Heart right ventricle (tissue), 16 donors: ENCODE measurements at regions not wholly inside any gene's neighbourhood (a gene's known extent, or its start where the extent isn't known, plus 50 kb on each side); places are given as distances from the start of the nearest gene placed in this dataset.
A peak's percentile ranks its signal among the peaks of the same experiment; 100 is the strongest.
"Not testable (repeated sequence)": the region's sequence is repeated elsewhere in the genome, so short reads cannot be mapped to it uniquely, and the experiment has no call there.

Source experiments
- ATAC-seq, 8 donors: fragments of 200-7000 bp; cut with Tn5 transposase; one replicate each; pipeline ENCODE4 v1.9.1; 2020; ENCODE audit warnings: mild to moderate bottlenecking in 8 of 8, moderate library complexity in 8 of 8, moderate number of reproducible peaks in 1 of 8
- DNase-seq, 2 donors: peaks; one replicate each; pipeline ENCODE4 v3.0.0-alpha.2; 2020
- H3K27ac ChIP-seq, 10 donors: fragments of 200-600 bp; sonication (generic) in 2 of 10; one replicate each; pipeline versions ENCODE4 v1.5.0 to v1.8.0; 2020 to 2022; ENCODE audit warnings: mild to moderate bottlenecking in 3 of 10
- H3K27me3 ChIP-seq, 7 donors: fragments of 200-600 bp; one replicate each; pipeline ENCODE4 v1.8.0; 2021 to 2022; ENCODE audit warnings: mild to moderate bottlenecking in 2 of 7
- H3K36me3 ChIP-seq, 9 donors: fragments of 200-600 bp; sonication (generic) in 1 of 9; one replicate each; pipeline versions ENCODE4 v1.5.0 to v1.8.0; 2020 to 2022; ENCODE audit warnings: mild to moderate bottlenecking in 2 of 9
- H3K4me1 ChIP-seq, 9 donors: fragments of 200-600 bp; sonication (generic) in 1 of 9; one replicate each; pipeline versions ENCODE4 v1.5.0 to v1.8.0; 2020 to 2022; ENCODE audit warnings: mild to moderate bottlenecking in 4 of 9
- H3K4me3 ChIP-seq, 10 donors: fragments of 200-600 bp; sonication (generic) in 2 of 10; one replicate each; pipeline versions ENCODE4 v1.5.0 to v1.8.0; 2020 to 2022; ENCODE audit warnings: mild to moderate bottlenecking in 7 of 10, moderate library complexity in 2 of 10
- H3K9me3 ChIP-seq, 11 donors: fragments of 200-600 bp in 10 of 11; sonication (generic) in 2 of 11; one replicate each; pipeline versions ENCODE4 v1.5.0 to v1.8.0; 2013 to 2022; ENCODE audit warnings: mild to moderate bottlenecking in 2 of 11, control low read depth in 1 of 11, moderate library complexity in 1 of 11
- CTCF ChIP-seq, 9 donors: fragments of 200-600 bp; sonication (generic) in 2 of 9; IDR thresholded peaks; one replicate each; pipeline versions ENCODE4 v1.5.0 to v1.8.0; 2021 to 2022; ENCODE audit warnings: antibody characterized with exemption in 9 of 9, mild to moderate bottlenecking in 5 of 9, moderate library complexity in 1 of 9
- WGBS, 2 donors: extraction: QIAGEN DNeasy Blood & Tissue Kit; methylation state at CpG; one replicate each; pipeline ENCODE4 v1.1.7; 2013; ENCODE audit warnings: inconsistent platforms in 1 of 2; 5-methylcytosine and 5-hydroxymethylcytosine counted together
- intact Hi-C, 10 donors: fragments of 100-400 bp; cut with DNase I; formaldehyde crosslinking; loops; one replicate each; pipeline versions ENCODE4 v1.11.1 to v1.14.2; 2022
- donor health status: Arrhythmogenic right ventricular cardiomyopathy.
- donor health status: ischemic (EF 13 %, LVEDD 7.1; RV severe dilation, severe dysfunction).
- donor health status: healthy with polysubstance abuse.
- donor health status: DM: no; HTN: yes; CAD: no.
- donor health status: DM: no; HTN: no; CAD: no.
- donor health status: ischemic (EF 25% LVEDD 6.9; RV normal size, moderate dysfunction).
- donor health status: ischemic (EF 25% LVEDD 5.7; RV mildly dilated, moderate dysfunction).
- donor health status: healthy.
- donor health status: DM: yes; HTN: yes; CAD: no.
- donor health status: Ischemic cardiomyopathy.
- donor health status: ischemic (EF 35%, LVEDD 5.7; RV mildly dilated, moderate dysfunction).
- donor health status: nonischemic (EF 11% LVEDD 7.7; RV severe dilation, severe dysfunction).
- donor health status: DM: yes; HTN: yes; CAD: no.
- donor health status: PGD.
- donor health status: ischemic (EF 29% LVEDD 5.4; RV normal size, mild dysfunction).
- donor health status: nonischemic (EF 23%, LVEDD 6.1; RV moderate dilation, normal function).

- TF ChIP-seq CTCF (IDR thresholded peaks at IDR 0.05), result no peak
Observed at GRCh38 chr6:105855433-105855832, 230.7 kb upstream of the PRDM1 start.

GRCh38 chr6:105853979-105854378, 232.2 kb upstream of the PRDM1 start:
- H3K9me3 ChIP-seq, ATAC-seq, H3K27me3 ChIP-seq, H3K4me1 ChIP-seq, H3K36me3 ChIP-seq, intact Hi-C loops, DNase-seq, H3K4me3 ChIP-seq, H3K27ac ChIP-seq: not testable (repeated sequence)
- 97 to 98% methylated on average over 25 of the region's 33 CpGs for WGBS, 2 donors

More at GRCh38 chr6:105855433-105855832, 230.7 kb upstream of the PRDM1 start:
- ATAC-seq (no peak), DNase-seq (no peak)
- 96% methylated on average over 7 of the region's 7 CpGs for WGBS, 2 donors
- Histone ChIP-seq H3K9me3 (no peaks in the 10 kb centered on the region), H3K4me1 (peaks cover 0 to 4% (median 0%) of the 10 kb centered on the region in 9 donors), H3K36me3 (no peaks in the 10 kb centered on the region), H3K27me3 (no peaks in the 10 kb centered on the region), H3K27ac (no peak overlapping the region), H3K4me3 (no peak overlapping the region)
- intact Hi-C loops, result no loop called here

- Histone ChIP-seq H3K27ac (no peak overlapping the region), H3K4me1 (peaks cover 0 to 7% (median 0%) of the 10 kb centered on the region in 9 donors), H3K36me3 (no peaks in the 10 kb centered on the region), H3K4me3 (no peak overlapping the region), H3K27me3 (no peaks in the 10 kb centered on the region), H3K9me3 (no peaks in the 10 kb centered on the region)
- WGBS, 2 donors, result 77% methylated on average over 4 of the region's 4 CpGs
- intact Hi-C loops, result no loop called here
- TF ChIP-seq CTCF (IDR thresholded peaks at IDR 0.05), result no peak
- DNase-seq, result no peak
- ATAC-seq, result peak in 1 of 8 donors; percentile 19
Observed at GRCh38 chr6:105851606-105852005, 234.5 kb upstream of the PRDM1 start.

GRCh38 chr6:105851113-105851580, 235.0 kb upstream of the PRDM1 start:
- intact Hi-C loops, result no loop called here
- ATAC-seq, result peak in 7 of 8 donors; percentile 61 to 80 (median 66)
- Histone ChIP-seq H3K27me3 (no peaks in the 10 kb centered on the region), H3K9me3 (no peaks in the 10 kb centered on the region), H3K36me3 (no peaks in the 10 kb centered on the region), H3K4me3 (no peak overlapping the region), H3K27ac (peak overlapping the region in 1 of 10 donors; percentile 17), H3K4me1 (peaks cover 0 to 7% (median 0%) of the 10 kb centered on the region in 9 donors)
- 44 to 47% methylated on average over 10 of the region's 10 CpGs for WGBS, 2 donors
- DNase-seq, result no peak
- TF ChIP-seq CTCF (IDR thresholded peaks at IDR 0.05), result no peak

- H3K27ac ChIP-seq, result peak overlapping the region in 1 of 10 donors; percentile 17
- H3K4me3 ChIP-seq, result no peak overlapping the region
- H3K36me3 ChIP-seq, result no peaks in the 10 kb centered on the region
- H3K27me3 ChIP-seq, result no peaks in the 10 kb centered on the region
- intact Hi-C loops, result no loop called here
- H3K9me3 ChIP-seq, result no peaks in the 10 kb centered on the region
- no peak for TF ChIP-seq CTCF (IDR thresholded peaks at IDR 0.05)
- ATAC-seq, result peak in 1 of 8 donors; percentile 35
- 76 to 80% methylated on average over 11 of the region's 11 CpGs for WGBS, 2 donors
- peaks cover 0 to 7% (median 0%) of the 10 kb centered on the region in 9 donors for H3K4me1 ChIP-seq
- no peak for DNase-seq
Observed at GRCh38 chr6:105850261-105851112, 235.6 kb upstream of the PRDM1 start.
